Stimulated activated CD4-positive, alpha-beta T cell treated with anti-CD3 and anti-CD28 coated beads, Interleukin-1b, Interleukin-23, amount 100 ng/mL, for 48 hours (primary cell): ENCODE measurements at regions not wholly inside any gene's neighbourhood (a gene's known extent, or its start where the extent isn't known, plus 50 kb on each side); places are given as distances from the start of the nearest gene placed in this dataset.
"Not testable (repeated sequence)": the region's sequence is repeated elsewhere in the genome, so short reads cannot be mapped to it uniquely, and the experiment has no call there.

Experiments
- DNase-seq: peaks from one replicate; pipeline ENCODE4 v3.0.0-alpha.2; 2020

DNA sequence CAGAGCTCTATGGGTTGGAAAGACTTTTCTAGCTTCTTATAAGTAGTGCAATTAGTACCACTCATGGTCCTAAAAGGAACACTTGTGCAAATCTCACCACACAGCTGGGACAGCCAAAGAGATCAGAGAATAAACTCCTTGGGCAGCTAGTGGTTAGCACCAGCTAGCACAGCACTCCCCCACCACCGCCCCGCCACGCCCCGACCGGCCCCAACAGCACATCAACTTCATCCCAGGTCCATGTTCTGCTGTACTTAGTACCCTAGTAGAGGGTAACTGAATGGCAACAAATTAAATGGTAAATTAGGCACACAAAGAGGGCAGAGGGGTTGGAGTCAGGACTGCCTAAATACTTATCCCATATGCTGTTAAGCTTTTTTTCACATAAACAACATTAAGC lies 118.3 kb upstream of the NPAP1 start:
- DNase-seq = not testable (repeated sequence)

DNA sequence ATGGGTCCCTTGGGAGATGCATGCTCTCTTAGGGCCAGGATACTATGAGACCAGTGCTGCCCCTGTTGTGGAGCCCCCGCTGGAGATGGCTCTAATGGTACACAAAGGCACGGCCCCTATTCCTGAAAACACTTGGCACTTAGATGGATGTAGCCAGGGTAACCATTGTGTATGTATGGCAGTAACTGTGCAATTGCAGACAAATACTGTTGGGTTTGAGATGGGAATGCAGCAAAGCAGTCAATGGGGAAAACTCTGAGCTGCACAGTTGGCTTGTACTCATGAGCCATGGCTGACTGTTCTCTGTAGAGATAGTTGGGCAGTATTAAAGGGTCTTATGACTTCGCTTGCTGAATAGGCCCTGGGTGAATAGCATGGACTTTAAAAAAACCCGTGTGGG lies 67.9 kb upstream of the NPAP1 start:
- DNase-seq = no peak

DNA sequence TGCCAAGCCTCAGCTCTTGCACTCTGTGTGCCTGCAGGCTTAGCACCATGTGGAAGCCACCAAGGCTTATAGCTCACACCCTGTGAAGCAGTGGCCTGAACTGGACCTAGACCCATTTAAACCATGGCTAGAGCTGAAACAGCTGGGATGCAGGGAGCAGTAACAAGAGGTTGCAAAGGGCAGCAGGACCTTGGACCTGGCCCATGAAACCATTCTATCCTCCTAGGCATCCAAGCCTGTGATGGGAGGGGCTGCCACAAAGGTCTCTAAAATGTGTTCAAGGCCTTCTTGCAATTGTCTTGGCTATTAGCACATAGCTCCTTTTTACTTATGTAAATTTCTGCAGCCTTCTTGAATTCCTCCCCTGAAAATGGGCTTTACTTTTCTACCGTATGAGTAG lies 57.9 kb upstream of the NPAP1 start:
- DNase-seq = no peak

DNA sequence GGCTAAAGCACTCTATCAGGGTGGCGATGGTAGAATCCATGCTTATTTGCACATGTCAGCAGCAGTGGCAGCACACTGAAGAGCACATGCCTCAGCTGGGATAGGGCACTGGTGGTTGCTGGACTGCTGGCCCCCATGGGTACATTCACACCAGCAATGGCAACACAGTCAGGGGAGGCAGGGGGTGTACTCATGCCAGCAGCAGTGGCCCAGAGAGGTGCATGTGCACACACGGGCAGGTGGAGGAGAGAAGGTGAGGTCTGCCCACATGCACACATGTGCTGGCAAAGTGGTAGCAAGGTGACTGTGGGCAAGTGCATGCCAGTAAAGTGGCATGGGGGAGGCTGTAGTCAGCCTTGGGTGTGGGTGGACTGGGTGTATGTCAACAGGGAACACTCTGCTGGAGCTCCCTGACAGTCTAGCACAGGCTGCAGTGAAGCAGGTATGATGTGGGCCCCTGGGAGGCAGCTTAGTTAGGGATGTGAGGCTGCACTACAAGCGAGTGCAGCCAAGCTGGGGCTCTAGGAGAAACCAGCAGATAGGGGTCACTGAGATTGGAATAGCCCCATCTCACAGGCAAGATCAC lies 53.9 kb upstream of the NPAP1 start:
- no peak for DNase-seq
